ENCODE measurements at regions not wholly inside any gene's neighbourhood (a gene's known extent, or its start where the extent isn't known, plus 50 kb on each side); places are given as distances from the start of the nearest gene placed in this dataset.

DNA sequence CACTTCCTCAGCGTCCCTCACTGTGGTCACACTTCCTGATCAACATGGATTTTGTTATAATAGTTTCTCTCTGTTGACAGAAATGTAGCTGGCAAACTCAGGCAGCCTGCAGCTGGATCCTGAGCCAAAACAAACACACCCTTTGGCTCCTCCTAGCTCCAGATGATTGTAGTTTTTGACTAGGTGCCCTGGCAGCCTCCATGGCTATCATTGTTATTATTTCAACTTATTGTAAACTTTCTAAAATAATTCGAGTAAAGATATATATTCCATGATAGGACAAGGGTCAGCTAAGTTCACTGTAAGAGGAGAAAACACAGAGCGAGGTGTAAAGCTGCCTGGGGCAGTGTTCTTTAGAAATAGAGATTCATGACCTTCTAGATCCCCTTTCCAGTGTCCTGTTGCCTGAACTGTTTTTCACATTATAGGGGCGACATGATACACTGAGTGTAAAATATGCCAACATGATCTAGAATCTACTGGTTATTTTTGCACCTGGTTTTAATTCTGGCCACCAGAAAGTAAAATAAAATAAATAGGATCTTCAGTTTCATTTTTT is 98.2 kb upstream of the HDGFL1 start (continued):
- TF ChIP-seq, protein P1, sequence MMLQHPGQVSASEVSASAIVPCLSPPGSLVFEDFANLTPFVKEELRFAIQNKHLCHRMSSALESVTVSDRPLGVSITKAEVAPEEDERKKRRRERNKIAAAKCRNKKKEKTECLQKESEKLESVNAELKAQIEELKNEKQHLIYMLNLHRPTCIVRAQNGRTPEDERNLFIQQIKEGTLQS (IDR thresholded peaks at IDR 0.05): no peak
- TF ChIP-seq SRF (IDR thresholded peaks at IDR 0.05; ENCODE audit: low read depth): no peak
- no peak for TF ChIP-seq CBX3 (IDR thresholded peaks at IDR 0.05; ENCODE audit: low read depth)
- TF ChIP-seq SIN3A (IDR thresholded peaks at IDR 0.05; ENCODE audit: low read depth): no peak
- TF ChIP-seq FOSL1 (IDR thresholded peaks at IDR 0.05; ENCODE audit: low read depth): no peak
- TF ChIP-seq EGR1 (IDR thresholded peaks at IDR 0.05; ENCODE audit: low read depth): no peak

DNA sequence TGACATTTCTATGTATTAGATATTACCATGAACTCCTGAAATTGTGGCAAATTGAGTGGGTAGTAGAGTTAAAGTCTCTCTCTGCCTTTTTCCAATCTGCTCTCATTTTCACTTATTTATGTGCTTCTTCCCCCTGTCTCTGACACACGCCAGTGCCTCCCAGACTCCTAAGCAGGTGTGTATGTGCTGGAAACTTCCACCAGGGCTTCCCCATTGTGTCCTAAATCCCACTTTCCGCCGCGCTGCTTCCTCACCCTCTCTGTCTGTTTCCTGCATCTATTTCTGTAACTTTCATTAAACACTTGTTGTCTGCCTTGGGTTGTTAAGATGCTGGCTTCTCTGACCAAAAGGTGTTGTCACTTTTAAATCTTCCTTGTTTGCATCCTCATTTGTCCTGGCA is 97.6 kb upstream of the HDGFL1 start:
- H3K27ac ChIP-seq (ENCODE audit: low read depth, low read length): no peak overlapping the region

More for the DNA sequence above, 97.6 kb upstream of the HDGFL1 start:
- no TSS peak for BruUV-seq (replicated peaks)
- Histone ChIP-seq H2AFZ (ENCODE audit: low read depth, low read length, poor library complexity, severe bottlenecking) (no peak overlapping the region), H3K79me2 (ENCODE audit: insufficient read depth, low read length) (no peaks in the 10 kb centered on the region), H3K4me2 (ENCODE audit: low read length) (no peak overlapping the region), H3K36me3 (ENCODE audit: control insufficient read depth in 1 of 2, insufficient read depth in 2 of 2, low read length in 2 of 2) (no peaks in the 10 kb centered on the region), H3K4me3 (replicated peaks in 1 of 2; ENCODE audit: low read depth in 1 of 2, low read length in 2 of 2) (no peak overlapping the region), H3K9me3 (ENCODE audit: control insufficient read depth in 1 of 2, insufficient read depth in 1 of 2, low read depth in 1 of 2, low read length in 2 of 2) (no peaks in the 10 kb centered on the region), H3K9ac (ENCODE audit: low read length) (no peak overlapping the region), H3K4me1 (ENCODE audit: control insufficient read depth in 1 of 2, insufficient read depth in 2 of 2, low read length in 2 of 2) (peaks cover 0 to 4% of the 10 kb centered on the region in 2 experiments; a peak in 1 of 4 replicates), H3K27me3 (ENCODE audit: insufficient read depth, low read length) (no peaks in the 10 kb centered on the region), H3K9me2 (ENCODE audit: insufficient read depth) (no peaks in the 10 kb centered on the region), H4K20me1 (ENCODE audit: insufficient read depth) (no peaks in the 10 kb centered on the region)
- ChIA-PET RAD21 (ENCODE audit: low non-redundant PET in 1 of 2, low total read pairs in 2 of 2, uncharacterized antibody in 2 of 2, unreplicated experiment in 2 of 2) (no interaction called here), CTCF (no interaction called here), POLR2A (no interaction called here)
- DNase-seq (ENCODE audit: low read depth, low spot score): no peak
- intact Hi-C loops (cut with micrococcal nuclease): no loop called here
- ATAC-seq: no peak
- no peak for TF ChIP-seq YY1 (IDR thresholded peaks at IDR 0.05; ENCODE audit: extremely low read depth, insufficient replicate concordance, low read depth, low read length)
- TF ChIP-seq POLR2AphosphoS5 (IDR thresholded peaks at IDR 0.05; ENCODE audit: low read depth, low read length): no peak
- TF ChIP-seq TCF7L2 (IDR thresholded peaks at IDR 0.05; ENCODE audit: borderline replicate concordance, extremely low read depth, insufficient read depth, insufficient read length): no peak
- TF ChIP-seq, protein P2, sequence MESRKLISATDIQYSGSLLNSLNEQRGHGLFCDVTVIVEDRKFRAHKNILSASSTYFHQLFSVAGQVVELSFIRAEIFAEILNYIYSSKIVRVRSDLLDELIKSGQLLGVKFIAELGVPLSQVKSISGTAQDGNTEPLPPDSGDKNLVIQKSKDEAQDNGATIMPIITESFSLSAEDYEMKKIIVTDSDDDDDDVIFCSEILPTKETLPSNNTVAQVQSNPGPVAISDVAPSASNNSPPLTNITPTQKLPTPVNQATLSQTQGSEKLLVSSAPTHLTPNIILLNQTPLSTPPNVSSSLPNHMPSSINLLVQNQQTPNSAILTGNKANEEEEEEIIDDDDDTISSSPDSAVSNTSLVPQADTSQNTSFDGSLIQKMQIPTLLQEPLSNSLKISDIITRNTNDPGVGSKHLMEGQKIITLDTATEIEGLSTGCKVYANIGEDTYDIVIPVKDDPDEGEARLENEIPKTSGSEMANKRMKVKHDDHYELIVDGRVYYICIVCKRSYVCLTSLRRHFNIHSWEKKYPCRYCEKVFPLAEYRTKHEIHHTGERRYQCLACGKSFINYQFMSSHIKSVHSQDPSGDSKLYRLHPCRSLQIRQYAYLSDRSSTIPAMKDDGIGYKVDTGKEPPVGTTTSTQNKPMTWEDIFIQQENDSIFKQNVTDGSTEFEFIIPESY (IDR thresholded peaks at IDR 0.05; ENCODE audit: extremely low read depth, insufficient replicate concordance, low read length): no peak
- TF ChIP-seq EGR1 (IDR thresholded peaks at IDR 0.05; ENCODE audit: low read depth): no peak
- no peak for TF ChIP-seq JUND (IDR thresholded peaks at IDR 0.05)
- no peak for TF ChIP-seq ZNF274 (IDR thresholded peaks at IDR 0.05; ENCODE audit: low read depth, low read length)
- TF ChIP-seq POLR2A (IDR thresholded peaks at IDR 0.05; ENCODE audit: borderline replicate concordance, extremely low read depth, insufficient read depth, insufficient read length): no peak

Data from HCT116 (cell line).